ENCODE measurements at regions not wholly inside any gene's neighbourhood (a gene's known extent, or its start where the extent isn't known, plus 50 kb on each side); places are given as distances from the start of the nearest gene placed in this dataset.
"Not testable (repeated sequence)": the region's sequence is repeated elsewhere in the genome, so short reads cannot be mapped to it uniquely, and the experiment has no call there.

DNA sequence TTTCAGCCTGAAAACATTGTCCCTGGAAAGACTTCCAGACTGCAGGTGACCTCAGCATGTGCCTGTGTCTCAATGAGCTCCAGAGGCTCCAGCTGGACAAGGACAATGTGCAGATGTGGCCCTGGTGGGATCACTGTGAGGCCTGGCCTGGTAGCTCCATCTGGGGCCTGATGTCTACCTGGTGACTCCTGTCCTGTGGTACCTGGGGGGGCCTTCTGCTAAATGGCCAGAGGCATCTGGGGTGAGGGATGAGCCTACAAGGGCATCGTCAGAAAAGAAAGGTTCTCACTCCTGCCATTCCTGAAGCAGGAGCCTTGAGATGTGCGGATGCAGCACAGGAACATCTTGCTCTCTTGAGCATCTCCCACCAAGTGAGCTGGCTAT lies 1494.0 kb upstream of the TPTE start:
- H3K9me3 Mint-ChIP-seq: peaks cover 27% of the 10 kb centered on the region
- DNase-seq (ENCODE audit: low spot score); CTCF ChIA-PET; ATAC-seq; H3K4me1 Mint-ChIP-seq; H3K27ac Mint-ChIP-seq; H3K27me3 Mint-ChIP-seq (ENCODE audit: low read depth); H3K4me3 Mint-ChIP-seq; POLR2A ChIA-PET: not testable (repeated sequence)
- H3K36me3 Mint-ChIP-seq: peaks cover 35% of the 10 kb centered on the region

DNA sequence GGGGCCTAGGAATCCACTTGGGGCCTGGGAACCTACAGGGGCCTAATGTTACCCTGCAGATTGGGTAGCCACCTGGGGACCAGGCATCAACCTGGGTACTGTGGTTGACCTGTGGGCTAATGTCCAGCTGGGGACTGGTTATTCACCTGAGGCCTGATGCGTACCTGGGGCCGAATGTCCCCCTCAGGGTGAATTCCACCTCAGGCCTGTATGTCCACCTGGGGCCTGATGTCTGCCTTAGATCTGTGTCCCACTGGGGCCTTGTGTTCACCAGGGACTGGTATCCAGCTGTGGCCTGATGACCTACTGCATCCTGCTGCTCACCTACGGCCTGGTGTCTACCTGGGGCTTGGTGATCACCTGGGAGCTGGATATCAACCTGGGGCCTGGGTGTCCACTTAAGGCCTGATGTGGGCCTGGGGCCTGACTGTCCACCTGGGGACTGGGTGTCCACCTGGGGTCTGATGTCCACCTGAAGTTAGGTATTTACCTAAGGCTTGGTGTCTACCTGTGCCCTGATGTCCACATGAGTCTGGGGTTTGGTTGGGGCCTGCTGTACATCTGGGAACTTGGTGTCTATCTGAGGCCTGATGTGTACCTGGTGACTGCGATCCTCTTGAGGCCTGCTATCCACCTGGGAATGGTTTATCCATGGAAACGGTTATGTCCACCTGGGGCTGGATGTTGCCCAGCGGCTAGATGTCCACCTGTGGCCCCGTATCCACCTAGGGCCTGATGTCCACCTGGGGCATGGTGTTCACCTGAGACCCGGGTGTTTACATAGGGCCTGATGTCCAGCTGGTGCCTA lies 1492.6 kb upstream of the TPTE start:
- POLR2A ChIA-PET; ATAC-seq; H3K27me3 Mint-ChIP-seq (ENCODE audit: low read depth); CTCF ChIA-PET; DNase-seq (ENCODE audit: low spot score); H3K4me1 Mint-ChIP-seq; H3K4me3 Mint-ChIP-seq; H3K27ac Mint-ChIP-seq: not testable (repeated sequence)
- Mint-ChIP-seq H3K9me3 (peaks cover 30% of the 10 kb centered on the region), H3K36me3 (peaks cover 36% of the 10 kb centered on the region)

DNA sequence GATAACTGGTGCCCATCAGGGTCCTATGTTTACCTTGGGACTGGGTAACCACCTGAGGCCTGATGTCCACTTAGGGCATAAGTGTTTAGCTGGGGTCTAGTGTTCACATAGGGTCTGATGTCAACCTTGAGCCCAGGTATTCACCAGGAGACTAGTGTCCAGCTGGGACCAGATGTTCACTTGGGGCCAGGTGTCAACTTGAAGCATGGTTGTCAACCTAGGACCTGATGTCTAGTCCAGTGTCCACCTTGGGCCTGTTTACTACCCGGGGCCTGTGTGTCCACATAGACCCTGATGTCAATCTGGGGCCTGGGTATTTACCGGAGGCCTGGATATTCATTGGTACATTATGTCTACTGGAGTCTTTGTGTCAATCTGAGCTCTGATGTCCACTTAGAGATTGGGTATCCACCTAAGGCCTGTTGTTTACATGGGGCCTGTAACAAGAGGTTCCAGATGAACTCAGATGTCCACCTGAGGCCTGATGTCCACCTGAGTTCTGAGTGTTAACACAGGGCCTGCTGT lies 1491.2 kb upstream of the TPTE start:
- H3K4me3 Mint-ChIP-seq; H3K27ac Mint-ChIP-seq; POLR2A ChIA-PET; ATAC-seq; CTCF ChIA-PET; DNase-seq (ENCODE audit: low spot score); H3K27me3 Mint-ChIP-seq (ENCODE audit: low read depth); H3K4me1 Mint-ChIP-seq: not testable (repeated sequence)
- peaks cover 30% of the 10 kb centered on the region for H3K36me3 Mint-ChIP-seq
- H3K9me3 Mint-ChIP-seq: peaks cover 27% of the 10 kb centered on the region

DNA sequence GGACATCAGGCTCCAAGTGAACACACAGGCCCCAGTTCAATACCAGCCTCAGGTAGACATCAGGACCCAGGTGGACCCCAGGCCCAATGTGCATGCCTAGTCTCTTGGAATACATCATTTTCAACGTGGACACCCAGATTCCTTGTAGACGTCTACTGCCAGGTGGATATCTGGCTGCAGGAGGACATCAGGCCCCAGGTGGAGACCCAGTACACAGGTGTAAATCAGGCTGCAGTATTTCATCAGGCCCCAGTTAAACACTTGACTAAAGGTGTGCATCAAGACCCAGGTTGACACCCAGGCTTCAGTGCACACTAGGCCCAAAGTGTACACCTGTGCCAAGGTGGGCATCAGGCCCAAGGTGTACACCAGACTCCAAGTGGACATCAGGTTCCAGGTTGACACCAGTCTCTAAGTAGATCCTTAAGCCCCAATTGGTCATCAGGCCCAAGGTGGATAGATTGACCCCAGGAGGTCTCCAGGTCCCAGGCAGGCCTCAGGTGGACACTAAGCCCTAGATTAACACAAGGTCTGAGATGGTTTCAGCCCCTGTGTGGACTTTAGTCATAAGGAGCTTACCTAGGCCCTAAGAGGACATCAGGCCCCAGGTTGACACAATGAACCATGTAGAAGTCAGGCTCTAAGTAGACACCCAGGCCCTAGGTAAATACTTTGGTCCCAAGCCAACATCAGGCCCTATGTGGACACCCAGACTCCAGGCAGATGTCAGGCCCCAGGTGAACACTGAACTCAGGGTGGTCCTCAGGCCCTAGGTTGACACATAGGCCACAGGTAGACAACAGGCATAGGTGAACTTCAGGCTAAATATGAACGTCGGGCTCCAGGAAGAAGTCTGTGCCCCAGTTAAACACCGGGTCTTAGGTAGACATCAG lies 1489.7 kb upstream of the TPTE start:
- H3K4me1 Mint-ChIP-seq; CTCF ChIA-PET; H3K4me3 Mint-ChIP-seq; POLR2A ChIA-PET; DNase-seq (ENCODE audit: low spot score); H3K27ac Mint-ChIP-seq; ATAC-seq; H3K27me3 Mint-ChIP-seq (ENCODE audit: low read depth): not testable (repeated sequence)
- H3K36me3 Mint-ChIP-seq: peaks cover 21% of the 10 kb centered on the region
- H3K9me3 Mint-ChIP-seq: peaks cover 17% of the 10 kb centered on the region

DNA sequence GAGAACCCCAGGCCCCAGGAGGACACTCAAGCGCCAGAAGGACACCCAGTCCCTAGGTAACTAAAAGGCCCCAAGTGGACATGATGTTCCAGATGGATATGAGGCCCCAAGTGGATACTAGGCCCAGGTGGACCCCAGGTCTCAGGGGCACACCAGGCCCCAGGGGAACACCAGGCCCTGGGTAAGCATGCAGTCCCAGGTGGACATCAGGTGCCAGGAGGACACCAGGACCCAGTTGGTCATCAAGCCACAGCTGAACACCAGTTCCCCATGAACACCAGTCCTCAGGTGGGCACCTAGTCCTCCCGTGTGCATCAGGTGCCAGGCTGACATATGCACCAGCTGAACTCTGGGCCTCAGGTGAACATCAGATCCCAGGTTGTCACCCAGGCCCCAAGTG lies 1488.8 kb upstream of the TPTE start:
- DNase-seq (ENCODE audit: low spot score); CTCF ChIA-PET; POLR2A ChIA-PET; H3K27me3 Mint-ChIP-seq (ENCODE audit: low read depth); H3K4me1 Mint-ChIP-seq; H3K27ac Mint-ChIP-seq; ATAC-seq; H3K4me3 Mint-ChIP-seq: not testable (repeated sequence)
- H3K9me3 Mint-ChIP-seq: peaks cover 14% of the 10 kb centered on the region
- peaks cover 18% of the 10 kb centered on the region for H3K36me3 Mint-ChIP-seq

DNA sequence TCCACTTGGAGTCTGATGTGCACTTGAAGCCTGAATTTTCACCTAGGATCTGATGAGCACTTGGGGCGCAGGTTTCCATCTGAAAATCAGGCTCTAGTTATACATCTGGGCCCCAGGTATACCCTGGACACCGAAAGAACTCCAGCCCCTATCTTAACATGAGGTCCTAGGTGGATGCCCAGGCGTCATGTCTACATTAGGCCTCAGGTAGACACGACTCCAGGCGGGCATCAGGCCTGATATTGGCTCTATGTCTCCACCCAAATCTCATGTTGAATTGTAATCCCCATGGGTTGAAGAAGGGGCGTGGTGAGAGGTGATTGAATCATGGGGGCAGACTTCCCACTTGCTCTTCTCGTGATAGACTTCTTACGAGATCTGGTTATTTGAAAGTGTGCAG lies 1488.1 kb upstream of the TPTE start:
- ATAC-seq; POLR2A ChIA-PET; CTCF ChIA-PET; H3K4me1 Mint-ChIP-seq; H3K27ac Mint-ChIP-seq; H3K27me3 Mint-ChIP-seq (ENCODE audit: low read depth); H3K4me3 Mint-ChIP-seq; DNase-seq (ENCODE audit: low spot score): not testable (repeated sequence)
- peaks cover 11% of the 10 kb centered on the region for H3K9me3 Mint-ChIP-seq
- peaks cover 12% of the 10 kb centered on the region; the same call in 1 of the 2 replicates for H3K36me3 Mint-ChIP-seq

DNA sequence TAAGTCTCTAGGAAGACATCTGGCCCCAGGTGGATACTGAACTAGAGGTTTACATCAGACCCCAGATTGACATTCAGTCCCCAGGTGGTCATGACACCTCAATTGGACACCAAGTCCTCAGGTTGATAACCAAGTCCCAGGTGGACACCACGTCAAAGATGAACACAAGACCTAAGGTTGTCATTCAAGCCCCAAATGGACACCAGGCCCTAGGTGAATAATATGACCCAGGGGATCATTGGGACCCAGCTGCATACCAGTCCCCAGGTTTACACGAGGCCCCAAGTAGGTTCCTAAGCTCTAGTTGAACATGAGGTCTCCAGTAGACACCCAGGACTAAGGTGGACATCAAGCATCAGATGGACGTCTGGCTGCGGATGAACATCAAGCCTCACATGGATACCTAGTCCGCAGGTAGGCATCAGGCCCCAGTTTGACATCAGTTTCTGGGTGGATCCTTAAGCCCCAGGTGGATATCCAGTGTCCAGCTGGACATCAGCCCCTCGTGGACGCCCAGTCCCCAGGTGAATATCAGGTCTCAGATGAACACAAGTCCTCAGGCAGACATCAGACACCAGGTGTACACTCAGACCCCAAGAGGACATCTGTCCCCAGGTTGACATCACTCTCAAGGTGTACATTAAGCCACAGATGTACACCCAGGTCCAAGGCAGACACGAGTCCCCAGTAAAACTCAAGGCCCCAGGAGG lies 1486.7 kb upstream of the TPTE start:
- H3K4me3 Mint-ChIP-seq; CTCF ChIA-PET; ATAC-seq; H3K36me3 Mint-ChIP-seq; DNase-seq (ENCODE audit: low spot score); H3K4me1 Mint-ChIP-seq; H3K9me3 Mint-ChIP-seq; POLR2A ChIA-PET; H3K27me3 Mint-ChIP-seq (ENCODE audit: low read depth); H3K27ac Mint-ChIP-seq: not testable (repeated sequence)

DNA sequence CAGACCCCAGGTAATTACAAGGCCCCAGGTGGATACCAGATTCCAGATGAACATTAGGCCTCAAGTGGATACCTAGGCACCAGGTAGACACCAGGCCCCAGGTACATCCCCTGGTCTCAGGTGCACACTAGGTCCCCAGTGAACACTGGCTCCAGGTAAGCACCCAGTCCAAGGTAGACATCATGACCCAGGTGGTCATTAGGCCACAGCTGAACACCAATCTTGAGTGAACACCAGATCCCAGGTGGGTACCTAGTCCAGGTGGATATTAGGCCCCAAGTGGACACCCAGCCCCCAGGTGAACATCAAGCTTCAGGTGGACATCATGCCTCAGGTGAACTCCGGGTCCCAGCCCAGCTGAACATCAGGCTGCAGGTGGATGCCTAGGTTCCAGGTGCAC lies 1486.2 kb upstream of the TPTE start:
- Mint-ChIP-seq H3K36me3 (peaks cover 15% of the 10 kb centered on the region), H3K9me3 (peaks cover 15% of the 10 kb centered on the region)
- H3K27me3 Mint-ChIP-seq (ENCODE audit: low read depth); ATAC-seq; H3K4me3 Mint-ChIP-seq; H3K27ac Mint-ChIP-seq; POLR2A ChIA-PET; DNase-seq (ENCODE audit: low spot score); CTCF ChIA-PET; H3K4me1 Mint-ChIP-seq: not testable (repeated sequence)

DNA sequence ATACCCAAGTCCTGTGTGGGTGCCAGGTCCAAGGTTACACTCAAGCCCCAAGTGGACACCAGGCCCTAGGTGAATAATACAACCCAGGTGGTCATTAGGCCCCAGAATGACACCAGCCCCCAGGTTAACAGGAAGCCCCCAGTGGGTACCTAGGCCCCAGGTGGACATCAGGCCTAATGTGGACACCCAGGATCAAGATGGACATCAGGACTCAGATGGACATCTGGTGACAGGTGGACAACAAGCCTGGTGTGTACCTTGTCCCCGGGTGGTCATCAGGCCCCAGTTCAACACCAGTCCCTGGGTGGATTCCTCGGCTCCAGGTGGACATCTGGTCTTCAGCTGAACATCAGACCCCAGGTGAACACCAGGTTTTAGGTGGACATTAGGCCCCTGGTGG lies 1485.4 kb upstream of the TPTE start:
- ATAC-seq; H3K4me3 Mint-ChIP-seq; H3K4me1 Mint-ChIP-seq; POLR2A ChIA-PET; H3K27me3 Mint-ChIP-seq (ENCODE audit: low read depth); CTCF ChIA-PET; DNase-seq (ENCODE audit: low spot score); H3K27ac Mint-ChIP-seq: not testable (repeated sequence)
- H3K36me3 Mint-ChIP-seq: peaks cover 19% of the 10 kb centered on the region
- peaks cover 15% of the 10 kb centered on the region for H3K9me3 Mint-ChIP-seq

DNA sequence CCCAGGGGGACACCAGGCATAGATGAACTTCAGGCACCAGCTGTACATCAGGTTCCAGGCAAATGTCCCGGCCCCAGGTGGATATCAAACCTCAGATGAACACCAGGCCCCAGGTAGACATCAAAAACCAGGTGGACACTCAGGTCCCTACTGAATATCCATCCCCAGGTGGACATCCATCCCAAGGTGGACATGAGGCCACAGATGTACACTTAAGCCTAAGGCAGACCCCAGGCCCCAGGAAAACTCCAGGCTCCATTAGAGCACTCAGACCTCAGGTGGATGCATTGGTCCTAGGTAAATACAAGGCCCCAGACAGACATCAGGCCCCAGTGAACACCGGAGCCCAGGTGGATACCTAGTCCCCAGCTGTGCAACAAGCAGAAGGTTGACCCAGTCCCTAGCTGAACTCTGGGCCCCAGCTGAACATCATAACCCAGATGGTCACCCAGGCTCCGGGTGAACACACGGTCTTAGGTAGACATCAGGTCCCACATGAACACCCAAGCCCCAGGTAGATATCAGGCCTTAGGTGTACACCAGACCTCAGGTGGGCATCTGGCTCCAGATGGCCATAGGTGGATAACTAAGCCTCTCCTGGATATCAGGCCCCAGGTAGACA lies 1484.3 kb upstream of the TPTE start:
- Mint-ChIP-seq H3K36me3 (peaks cover 19% of the 10 kb centered on the region), H3K9me3 (peaks cover 13% of the 10 kb centered on the region)
- DNase-seq (ENCODE audit: low spot score); CTCF ChIA-PET; H3K27me3 Mint-ChIP-seq (ENCODE audit: low read depth); H3K4me1 Mint-ChIP-seq; ATAC-seq; H3K27ac Mint-ChIP-seq; POLR2A ChIA-PET; H3K4me3 Mint-ChIP-seq: not testable (repeated sequence)

DNA sequence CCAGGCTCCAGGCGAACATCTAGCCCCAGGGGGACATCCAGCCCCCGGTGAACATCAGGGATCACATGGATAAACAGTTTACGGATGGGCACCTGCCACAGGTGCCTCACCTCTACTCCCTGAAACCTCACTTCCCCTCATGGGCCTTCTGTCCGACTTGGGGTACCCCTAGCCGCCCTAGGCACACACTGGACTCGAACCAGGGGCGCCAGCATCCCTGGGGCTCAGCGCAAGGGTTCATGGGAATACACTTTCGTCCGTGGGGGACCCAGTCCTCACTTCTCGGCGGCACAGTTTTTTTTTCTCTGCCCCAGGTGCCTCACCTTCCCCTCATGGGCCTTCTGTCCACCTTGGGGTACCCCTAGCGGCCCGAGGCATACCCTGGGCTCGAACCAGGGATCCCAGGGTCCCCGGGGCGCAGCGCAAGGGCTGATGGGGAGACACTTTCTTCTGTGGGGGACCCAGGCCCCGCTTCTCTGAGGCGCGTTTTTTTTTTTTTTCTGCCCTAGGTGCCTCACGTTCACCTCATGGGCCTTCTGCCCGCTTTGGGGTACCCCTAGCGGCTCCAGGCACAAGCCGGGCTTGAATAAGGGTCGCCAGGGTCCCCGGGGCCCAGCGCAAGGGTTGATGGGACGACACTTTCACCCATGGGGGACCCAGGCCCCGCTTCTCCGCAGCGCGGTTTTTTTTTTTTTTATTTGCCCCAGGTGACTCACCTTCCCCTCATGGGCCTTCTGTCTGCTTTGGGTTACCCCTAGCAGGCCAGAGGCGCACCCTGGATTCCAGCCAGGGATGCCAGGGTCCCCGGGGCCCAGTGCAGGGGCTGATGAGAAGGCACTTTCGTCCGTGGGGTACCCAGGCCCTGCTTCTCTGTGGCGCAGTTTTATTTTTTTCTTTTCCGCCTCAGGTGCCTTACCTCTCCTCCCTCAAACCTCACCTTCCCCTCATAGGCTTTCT lies 1483.5 kb upstream of the TPTE start:
- H3K27ac Mint-ChIP-seq; POLR2A ChIA-PET; H3K4me1 Mint-ChIP-seq; H3K4me3 Mint-ChIP-seq; H3K27me3 Mint-ChIP-seq (ENCODE audit: low read depth); DNase-seq (ENCODE audit: low spot score); ATAC-seq; CTCF ChIA-PET: not testable (repeated sequence)
- H3K36me3 Mint-ChIP-seq: peaks cover 20% of the 10 kb centered on the region
- peaks cover 15% of the 10 kb centered on the region for H3K9me3 Mint-ChIP-seq

Data from WTC11 (cell line).